DMS153 treated with DMSO at 0.1 percent for 48 hours (cell line): ENCODE measurements at regions not wholly inside any gene's neighbourhood (a gene's known extent, or its start where the extent isn't known, plus 50 kb on each side); places are given as distances from the start of the nearest gene placed in this dataset.
A peak's percentile ranks its signal among the peaks of the same experiment; 100 is the strongest.

Experiments
- DNase-seq: peaks from one replicate; lab custom pipeline; 2025; ENCODE audit not compliant: unreplicated experiment; lab: John Stamatoyannopoulos, UW

DNA sequence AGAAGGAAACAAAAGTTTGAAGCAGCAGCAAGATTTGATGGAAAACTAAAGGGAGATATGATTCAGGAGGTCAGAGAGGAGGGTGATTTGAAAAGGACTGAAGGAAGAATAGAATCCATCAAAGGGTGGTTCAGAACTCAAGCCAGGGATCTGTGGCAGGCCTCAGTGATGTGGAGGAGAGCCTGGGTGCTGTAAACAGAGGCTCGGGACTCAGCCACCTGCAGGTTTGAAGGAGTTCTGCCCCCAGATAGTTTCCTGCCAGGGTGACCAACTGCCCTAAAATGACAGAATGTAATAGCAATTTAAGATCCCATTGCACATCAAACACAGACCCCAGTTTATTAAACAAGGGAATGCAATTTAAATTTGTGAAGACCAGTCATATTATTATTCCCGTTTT is 204.0 kb upstream of the FAT1 start:
- DNase-seq, result no peak

DNA sequence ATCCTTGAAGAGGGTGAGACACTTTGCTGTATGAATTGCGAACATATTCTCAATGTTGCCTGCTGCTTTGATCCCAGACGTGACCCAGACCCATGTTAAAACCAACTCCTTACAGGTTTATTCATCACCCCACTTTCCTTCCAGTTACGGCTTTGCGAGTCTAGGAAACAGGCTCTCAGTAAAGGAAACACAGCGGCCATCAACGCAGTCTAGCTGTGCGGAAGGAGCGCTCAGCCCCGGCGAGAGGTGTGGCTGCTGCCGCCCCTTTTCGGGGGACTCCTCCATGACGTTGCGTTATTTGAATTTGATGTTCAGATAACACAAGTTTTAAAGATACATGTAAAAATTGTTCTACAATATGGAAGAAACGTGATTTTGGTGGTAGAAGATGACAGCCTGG is 206.4 kb upstream of the FAT1 start:
- no peak for DNase-seq

DNA sequence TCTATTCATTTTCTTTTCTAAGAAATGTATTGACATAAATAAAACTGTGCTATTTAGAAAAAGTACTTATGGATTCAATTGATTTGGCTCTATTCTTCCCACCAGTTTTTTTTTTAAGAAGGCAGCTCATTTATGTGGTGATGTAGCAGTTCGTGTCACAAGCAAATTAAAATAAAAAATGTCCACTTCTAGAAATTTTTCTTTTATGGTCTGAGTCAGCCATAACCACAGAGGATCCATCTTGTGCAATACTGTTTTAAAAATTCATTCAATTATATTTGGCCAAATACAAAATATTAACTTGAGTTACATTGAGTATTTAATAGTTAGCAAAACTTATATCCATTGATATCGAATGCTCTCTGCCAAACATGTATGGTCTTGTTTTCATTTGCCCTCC is 207.9 kb upstream of the FAT1 start:
- DNase-seq, result no peak

DNA sequence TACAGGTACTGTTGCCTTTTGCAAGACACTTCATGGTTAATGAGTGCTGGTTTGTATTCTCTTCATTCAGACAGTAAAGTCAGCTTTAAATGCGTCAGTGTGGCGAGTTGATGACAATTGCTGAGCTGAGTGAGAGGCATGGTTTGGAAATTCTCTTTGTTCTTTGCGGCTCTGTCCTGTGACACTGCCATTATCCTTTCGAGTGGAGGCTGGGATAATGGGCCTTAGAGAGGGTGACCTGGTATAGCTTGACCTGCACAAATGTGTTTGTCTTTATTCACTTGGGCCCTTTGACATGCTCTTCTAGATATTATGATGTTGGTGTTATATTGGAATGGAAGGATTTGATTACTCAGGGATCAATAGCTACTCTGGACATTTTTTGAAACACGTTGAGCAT is 208.5 kb upstream of the FAT1 start:
- DNase-seq, result peak; percentile 82

DNA sequence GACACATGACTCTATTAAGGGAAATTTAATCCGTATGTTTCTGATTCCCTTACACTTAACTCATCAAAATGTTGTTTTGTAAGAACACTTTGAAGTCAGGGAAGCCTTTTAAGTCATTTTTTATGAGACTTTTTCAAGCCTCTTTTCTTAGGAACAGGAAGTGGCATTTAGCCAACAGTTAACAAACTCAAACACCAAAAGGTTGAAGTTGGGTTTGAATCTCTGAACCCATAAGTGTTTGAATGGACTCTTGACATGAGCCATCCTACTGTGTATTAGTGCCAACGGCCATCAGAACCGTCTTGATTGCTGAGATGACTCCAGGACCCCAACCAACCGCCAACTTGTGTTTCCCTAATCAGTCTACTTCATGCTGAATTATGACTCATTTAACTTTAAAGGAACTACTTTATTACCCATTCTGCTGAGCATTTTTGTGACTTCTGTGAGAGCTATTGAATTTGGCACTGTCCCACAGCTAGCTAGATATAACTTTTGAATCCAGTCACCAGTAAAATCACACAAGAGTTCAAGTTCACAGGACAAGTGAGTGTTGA is 209.1 kb upstream of the FAT1 start:
- DNase-seq, result peak; percentile 74

DNA sequence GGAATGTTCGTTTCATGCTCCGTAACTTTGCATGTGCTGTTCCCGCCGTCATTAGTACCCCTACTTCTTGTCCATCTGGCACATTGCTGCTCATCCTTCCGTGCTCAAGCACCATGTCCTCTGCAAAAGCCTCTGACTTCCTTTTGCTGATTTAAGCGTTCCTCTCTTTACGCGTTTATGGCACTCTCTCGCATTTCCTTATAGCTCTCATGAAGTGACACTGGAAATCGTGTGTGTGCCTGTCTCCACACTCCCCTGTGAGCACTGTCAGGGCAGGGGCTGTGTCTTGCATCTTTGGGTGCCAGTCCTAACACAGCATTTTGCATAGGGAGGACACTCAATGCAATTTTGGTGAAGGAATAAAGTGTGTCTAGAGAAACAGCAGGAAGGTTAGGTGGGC is 210.6 kb upstream of the FAT1 start:
- DNase-seq, result no peak

DNA sequence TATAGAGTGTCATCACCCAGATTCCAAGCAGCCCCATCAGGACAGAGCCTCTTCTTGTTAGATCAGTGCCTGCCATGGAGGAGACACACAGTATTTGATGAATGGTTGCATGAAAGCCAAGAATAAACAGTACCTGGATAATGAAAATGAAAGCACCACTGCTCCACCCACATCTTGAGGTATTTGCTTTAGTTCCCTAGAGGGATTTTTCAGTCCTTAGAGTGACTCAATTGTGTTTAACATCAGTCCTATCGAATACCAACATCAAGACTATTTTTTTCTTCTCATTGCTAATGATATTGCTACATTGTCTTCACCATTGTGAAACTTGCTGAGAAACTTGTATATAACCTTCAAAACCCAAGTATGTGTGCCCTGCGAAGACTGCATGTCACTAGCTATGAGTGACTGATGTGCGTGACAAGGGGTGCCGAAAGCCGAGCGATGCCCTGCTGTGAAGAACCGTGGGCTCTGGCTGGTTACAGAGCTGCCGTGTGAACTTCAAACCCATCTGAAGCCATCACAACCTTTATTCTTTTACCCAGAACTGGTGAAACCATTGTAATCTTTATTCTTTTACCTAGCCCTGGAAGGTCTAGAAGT is 211.3 kb upstream of the FAT1 start:
- peak; percentile 32 for DNase-seq

DNA sequence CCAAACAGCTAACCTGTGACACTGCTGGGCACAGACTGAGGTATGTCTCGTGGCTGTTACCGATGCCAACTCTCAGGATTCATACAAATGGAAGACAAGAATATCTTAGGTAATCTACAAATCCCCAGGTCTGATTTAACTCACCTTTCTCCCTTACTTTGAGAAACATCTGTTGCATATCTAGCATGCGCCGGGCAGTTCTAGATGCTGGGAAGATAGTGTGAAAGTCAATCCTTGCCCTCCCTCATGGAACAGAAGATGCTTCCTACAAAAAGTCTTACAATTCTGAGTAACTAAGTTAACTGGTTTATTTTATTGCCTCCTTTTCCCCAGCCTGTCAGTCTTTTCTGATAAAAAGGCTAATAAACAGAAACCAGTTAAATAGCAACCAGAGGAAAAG is 212.2 kb upstream of the FAT1 start:
- DNase-seq, result no peak

DNA sequence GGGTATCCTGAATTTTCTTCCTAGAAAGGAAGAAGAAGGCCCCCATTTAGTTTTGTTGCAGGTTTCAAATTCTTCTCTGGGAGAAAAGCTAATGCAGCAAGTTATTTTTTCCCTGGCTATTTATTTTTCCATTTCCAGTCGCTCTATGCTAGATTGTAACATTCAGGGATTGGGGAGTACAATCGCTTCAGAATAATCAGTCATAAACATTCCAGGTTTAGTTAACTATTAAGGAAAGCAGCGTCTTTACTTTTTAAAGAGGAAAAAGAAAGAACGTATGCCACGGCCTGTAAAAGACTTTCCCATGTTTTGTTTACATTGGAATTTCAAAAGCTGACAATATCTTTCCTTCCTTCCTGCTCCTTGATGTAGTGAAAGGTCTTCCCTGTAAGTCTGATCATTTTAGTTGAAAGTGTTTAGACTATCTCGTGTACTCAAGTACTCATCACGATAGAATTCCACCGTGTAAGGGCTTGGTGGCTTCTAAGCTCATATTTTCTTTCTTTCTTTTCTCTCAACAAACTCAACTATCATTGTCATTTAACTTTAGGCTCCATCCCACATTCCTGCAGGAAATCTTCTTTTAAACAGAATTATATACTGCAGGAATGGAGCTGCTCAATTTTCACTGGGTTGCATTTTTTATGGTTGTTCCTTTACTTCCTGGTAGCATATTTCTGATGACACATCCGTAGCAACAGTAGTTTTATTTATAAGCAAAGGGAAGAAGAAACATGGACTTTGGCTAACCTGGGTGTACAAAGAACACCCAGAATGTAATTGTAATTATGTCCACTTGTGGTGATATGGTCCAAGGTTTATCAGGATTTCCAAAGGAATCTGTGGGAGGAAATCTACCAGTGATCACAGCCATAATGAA is 213.1 kb upstream of the FAT1 start:
- DNase-seq, result no peak

DNA sequence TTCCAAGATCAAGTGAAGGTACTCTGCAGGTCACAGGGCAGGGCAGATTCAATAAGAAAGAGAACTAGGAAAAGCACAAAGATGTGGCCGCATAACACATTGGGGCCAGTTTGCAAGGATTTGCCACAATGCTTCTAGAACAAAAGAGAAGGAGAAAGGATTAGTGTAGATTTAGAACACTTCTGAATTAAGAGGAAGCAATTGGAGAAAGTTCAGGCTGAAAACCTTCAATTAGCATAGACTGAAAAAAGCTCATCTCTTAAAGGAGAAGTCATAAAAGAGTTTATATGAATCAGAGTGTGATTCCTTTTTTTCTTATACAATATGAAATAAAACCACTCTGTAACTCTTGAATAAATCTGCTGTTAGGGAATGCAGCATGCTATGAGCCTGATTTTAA is 215.6 kb upstream of the FAT1 start:
- no peak for DNase-seq

DNA sequence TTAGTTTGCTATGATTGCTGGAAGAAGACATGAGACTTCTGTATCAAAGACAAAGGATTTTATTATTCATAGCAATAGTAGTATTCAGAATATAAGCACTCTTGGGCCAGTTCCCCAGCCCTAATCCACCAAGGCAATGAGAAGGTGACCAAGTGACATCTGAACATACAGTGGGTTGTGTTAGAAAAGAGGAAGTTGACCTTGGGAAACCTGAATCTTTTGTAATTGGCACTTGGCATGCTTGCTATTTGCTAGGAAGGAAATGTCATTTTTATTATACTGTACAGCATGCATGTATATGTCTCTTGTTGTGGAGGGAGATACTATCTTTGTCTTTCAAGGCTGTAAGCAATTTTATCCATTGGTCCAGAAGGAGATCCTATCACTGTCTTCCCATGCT is 216.1 kb upstream of the FAT1 start:
- DNase-seq, result no peak

DNA sequence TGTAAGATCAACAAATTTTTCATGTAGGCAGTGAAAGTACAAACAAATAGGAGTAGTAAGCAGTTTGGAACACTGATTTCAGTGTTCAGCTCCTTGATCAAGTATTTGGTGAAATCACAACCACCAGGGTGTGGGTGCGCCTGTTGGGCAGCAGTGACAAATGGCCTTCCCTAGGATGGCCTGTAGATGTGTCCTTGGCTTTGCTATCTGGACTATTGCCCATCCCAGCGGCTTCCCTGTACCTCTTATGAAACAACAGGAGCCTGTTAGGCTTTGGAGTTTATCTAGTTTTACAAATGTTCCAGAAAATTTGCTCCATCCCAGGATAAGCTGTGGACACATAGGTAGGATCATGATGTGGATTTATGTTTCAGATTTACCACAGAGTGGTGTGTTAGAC is 216.8 kb upstream of the FAT1 start:
- no peak for DNase-seq

DNA sequence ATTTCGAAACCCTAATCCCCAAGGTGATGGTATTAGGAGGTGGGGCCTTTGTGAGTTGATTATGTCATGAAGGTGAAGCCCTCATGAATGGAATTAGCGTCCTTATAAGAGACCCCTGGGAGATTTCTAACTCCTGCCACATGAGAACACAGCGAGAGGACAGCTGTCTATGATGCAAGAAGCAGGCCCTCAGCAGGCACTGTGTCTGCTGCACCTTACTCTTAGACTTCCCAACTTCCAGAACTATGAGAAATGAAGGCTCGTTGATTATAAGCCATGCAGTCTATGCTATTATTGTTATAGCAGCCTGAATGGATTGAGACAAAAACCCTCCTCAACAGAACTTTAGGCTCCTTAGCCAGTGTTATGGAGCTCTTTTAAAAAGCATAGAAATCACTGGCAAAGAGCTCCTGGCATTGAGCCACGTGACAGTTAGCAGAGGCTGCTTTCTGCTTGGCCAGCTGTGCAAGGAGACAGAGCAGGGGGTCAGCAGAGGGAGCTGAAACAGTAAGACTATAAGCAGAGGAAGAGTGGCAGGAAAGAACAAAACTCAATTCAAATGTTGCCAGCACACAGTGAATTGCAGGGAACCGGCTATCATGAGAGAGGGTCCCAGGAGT is 219.2 kb upstream of the FAT1 start:
- DNase-seq, result no peak

DNA sequence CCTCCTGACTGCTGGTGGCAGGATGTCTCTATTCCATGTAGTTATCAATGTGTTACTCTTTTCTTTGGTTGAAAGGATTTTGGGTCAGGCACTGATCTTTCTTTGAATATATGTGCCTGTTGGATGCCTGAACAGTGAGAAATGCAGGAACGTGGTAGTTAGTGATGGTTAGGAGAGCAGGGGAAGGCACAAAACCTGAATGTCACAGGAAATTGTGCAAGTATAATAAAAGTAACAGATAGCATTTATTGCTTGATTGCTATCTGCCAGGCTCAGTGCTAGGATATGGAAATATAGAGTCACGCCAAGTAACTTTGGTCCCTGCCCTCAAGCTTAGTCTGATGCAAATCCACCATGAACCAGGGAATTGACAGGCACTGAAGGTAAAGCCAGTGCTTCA is 219.8 kb upstream of the FAT1 start:
- DNase-seq, result no peak

DNA sequence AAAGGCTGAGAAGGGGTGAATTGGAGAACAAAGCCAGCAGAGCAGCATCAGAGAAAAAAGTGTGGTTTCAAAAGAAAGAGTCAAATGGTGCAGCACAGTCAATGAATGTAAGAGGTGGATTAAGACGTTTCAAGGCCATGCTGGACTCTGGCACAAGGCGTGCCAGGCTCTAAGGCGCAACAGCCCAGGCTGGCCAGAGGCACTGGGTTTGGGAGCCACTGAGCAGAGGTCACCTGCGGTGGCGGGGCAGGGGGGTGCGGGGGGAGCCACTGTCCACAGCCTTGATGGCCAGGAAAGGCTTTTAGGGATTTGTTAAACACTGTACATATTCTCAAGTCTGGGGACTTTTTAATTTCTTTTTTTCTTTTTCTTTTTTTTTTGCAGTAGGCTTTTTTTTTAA is 222.5 kb upstream of the FAT1 start:
- no peak for DNase-seq

DNA sequence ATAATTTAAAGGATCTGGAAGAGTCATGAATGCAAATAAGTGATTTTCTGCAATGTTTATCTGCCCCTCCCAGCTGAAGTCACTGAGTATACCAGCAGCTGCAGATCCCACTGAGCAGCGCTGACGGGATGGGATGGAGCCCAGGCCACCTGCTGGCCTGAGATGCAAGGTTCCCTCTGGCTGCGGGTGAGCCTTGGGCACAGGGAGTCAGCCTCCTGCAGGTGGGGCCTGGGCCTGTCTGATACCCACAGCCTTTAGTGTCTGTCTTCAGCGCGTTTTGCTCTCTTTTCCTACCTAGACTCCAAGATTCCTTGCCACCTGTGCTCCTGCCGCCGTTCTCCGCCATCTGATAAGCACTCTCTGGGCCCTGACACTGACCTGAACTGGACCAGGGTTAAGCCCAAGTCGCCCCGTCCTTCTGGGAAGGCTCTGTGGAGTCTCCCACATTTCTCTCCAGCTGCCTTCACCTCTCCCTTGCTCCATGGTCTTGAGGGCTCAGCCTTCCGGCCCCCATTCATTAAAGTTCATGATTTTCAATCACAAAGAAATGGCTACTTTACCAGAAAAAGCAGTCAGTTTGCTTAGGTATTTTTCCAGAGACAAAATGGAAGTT is 223.1 kb upstream of the FAT1 start:
- DNase-seq, result no peak

DNA sequence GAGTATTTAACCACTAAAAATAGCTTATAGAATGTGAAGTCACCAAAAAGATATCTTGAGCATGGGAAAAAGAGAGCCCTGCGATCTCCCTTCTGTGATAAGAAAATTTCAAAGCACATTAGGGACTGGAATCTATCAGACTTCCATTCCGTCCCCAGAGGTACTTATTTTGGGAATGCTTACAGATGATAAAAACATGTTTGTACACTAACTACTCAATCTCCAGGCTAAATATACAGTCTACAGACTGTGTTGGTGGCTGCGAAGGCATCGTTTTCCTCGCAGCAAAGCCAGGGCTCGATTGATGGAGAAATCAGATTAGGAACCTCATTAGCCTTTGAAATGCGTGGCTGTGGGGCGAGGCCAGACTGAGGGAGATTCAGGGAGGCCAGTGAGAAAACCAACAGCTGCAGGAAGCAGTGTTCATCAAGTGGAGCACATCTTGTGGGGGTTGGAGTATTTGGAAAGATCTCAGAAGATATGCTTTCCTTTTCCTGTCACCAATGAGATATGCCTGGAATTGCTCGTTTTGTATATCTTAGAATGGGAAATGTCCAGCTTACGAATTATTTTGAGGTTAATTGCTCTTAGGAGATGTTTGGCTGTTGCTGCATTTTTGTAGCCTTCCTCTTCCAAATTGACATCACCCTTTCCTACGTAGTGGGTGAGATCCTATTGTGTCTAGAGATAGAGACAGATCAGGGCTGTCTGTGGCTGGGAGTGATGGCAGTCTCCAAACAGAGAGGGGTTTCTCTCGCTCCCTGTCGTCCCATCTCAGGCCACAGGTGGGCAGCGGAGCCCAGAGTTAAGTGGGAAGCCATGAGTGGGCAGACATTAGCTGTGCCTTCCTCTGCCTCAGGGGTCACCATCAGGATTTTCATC is 224.9 kb upstream of the FAT1 start:
- DNase-seq, result no peak

DNA sequence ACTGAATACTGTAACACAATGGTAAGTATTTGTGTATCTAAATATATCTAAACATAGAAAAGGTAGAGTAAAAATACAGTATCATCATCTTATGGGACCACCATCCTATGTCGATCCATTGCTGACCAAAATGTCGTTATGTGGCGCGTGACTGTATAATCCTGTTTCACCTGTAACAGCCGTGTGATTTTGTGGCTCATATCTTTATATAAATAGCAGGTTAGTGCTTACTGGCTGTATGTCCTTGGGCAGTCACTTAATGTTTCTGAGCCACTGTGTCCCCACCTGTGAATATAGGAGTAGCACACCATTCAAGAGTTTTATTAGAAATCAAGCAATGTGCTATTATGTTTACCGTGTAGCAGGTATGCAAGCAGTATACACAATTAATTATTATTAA is 226.2 kb upstream of the FAT1 start:
- no peak for DNase-seq

DNA sequence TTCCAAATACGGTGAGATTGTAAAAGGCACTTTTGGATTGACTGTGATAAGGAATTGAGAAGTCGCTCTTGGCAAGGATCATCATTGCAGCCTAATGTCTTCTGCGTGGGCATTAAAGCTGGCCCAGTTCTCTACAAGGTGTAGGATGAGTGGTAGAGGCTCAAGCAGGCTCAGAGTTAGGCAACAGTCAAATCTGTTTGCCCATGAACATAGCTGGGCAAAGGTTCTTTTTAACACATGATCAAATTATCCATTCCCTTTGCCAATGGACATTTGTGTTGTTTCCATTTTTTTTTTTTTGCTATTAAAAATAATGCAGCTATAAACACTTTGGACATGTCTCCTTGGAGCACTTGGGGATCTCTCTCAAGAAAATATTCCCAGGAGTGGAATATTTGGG is 229.1 kb upstream of the FAT1 start:
- DNase-seq, result no peak

DNA sequence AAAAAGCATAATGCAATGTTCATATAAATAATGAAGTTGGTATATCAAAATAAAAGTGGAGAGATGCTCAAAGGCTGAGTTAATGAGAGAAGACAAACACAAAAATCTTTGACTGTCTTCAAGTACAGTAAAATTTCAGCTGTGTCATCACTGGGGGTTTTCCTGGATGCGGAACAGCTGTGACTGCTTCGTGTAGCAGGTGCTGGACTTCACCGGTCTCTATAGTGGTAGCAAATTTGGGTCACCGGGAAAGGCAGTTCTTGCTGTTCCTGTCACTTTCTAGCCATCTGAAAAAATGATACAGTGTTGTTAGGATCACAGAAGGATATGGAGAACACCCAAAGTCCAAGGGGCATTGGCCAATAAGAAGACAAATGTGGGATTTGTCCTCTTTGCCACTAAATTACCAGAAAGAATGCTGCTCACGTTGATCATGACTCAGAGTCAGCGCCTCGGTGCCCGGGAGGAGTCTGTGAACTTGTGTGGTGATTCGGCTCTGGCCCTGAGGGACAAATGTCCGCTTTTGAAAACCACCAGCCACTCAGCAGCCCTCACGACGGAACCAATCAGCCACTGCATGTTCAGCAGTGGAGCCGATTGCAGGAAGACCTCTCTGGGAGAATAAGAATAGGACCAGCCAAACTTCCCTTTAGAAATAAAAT is 230.1 kb upstream of the FAT1 start:
- DNase-seq, result no peak
